Activated T-cell treated with anti-CD3 and anti-CD28 coated beads, Interleukin-2, amount 50 U/mL, for 48 hours (primary cell): ENCODE measurements at regions not wholly inside any gene's neighbourhood (a gene's known extent, or its start where the extent isn't known, plus 50 kb on each side); places are given as distances from the start of the nearest gene placed in this dataset.
"Not testable (repeated sequence)": the region's sequence is repeated elsewhere in the genome, so short reads cannot be mapped to it uniquely, and the experiment has no call there.

Source experiments
- DNase-seq, 2 experiments: peaks; one replicate each; pipeline ENCODE4 v3.0.0-alpha.2; 2020

GRCh38 chr6:137933696-137934095, 66.6 kb downstream of the TNFAIP3 start:
- DNase-seq: no peak

- no peak for DNase-seq
Observed at GRCh38 chr6:137936798-137937197, 69.7 kb downstream of the TNFAIP3 start.

- no peak for DNase-seq
Observed at GRCh38 chr6:137937834-137938233, 70.8 kb downstream of the TNFAIP3 start.

- no peak for DNase-seq
Observed at GRCh38 chr6:137938770-137939379, 71.8 kb downstream of the TNFAIP3 start.

- DNase-seq: no peak
Observed at GRCh38 chr6:137941995-137942394, 74.9 kb downstream of the TNFAIP3 start.

GRCh38 chr6:137942736-137943135, 75.7 kb downstream of the TNFAIP3 start:
- no peak for DNase-seq

- not testable (repeated sequence) for DNase-seq
Observed at GRCh38 chr6:137944381-137944780, 77.3 kb downstream of the TNFAIP3 start.

- no peak for DNase-seq
Observed at GRCh38 chr6:137944793-137945498, 77.9 kb downstream of the TNFAIP3 start.

GRCh38 chr6:137949686-137950390, 82.8 kb downstream of the TNFAIP3 start:
- DNase-seq: no peak

- no peak for DNase-seq
Observed at GRCh38 chr6:137950581-137950980, 83.5 kb downstream of the TNFAIP3 start.

GRCh38 chr6:137951064-137951597, 84.1 kb downstream of the TNFAIP3 start:
- no peak for DNase-seq

- no peak for DNase-seq
Observed at GRCh38 chr6:137952247-137952646, 85.2 kb downstream of the TNFAIP3 start.

GRCh38 chr6:137953761-137954160, 86.7 kb downstream of the TNFAIP3 start:
- no peak for DNase-seq

- DNase-seq: no peak
Observed at GRCh38 chr6:137954253-137954652, 87.2 kb downstream of the TNFAIP3 start.

- DNase-seq: no peak
Observed at GRCh38 chr6:137956098-137956488, 89.0 kb downstream of the TNFAIP3 start.

- DNase-seq: no peak
Observed at GRCh38 chr6:137957471-137957870, 90.4 kb downstream of the TNFAIP3 start.

GRCh38 chr6:137958811-137959565, 91.9 kb downstream of the TNFAIP3 start:
- DNase-seq: no peak

- DNase-seq: no peak
Observed at GRCh38 chr6:137962725-137963124, 95.7 kb downstream of the TNFAIP3 start.

- no peak for DNase-seq
Observed at GRCh38 chr6:137964876-137965275, 97.8 kb downstream of the TNFAIP3 start.

- DNase-seq: no peak
Observed at GRCh38 chr6:137967689-137968454, 100.8 kb downstream of the TNFAIP3 start.

GRCh38 chr6:137968455-137968804, 101.4 kb downstream of the TNFAIP3 start:
- no peak for DNase-seq

GRCh38 chr6:137968901-137969300, 101.8 kb downstream of the TNFAIP3 start:
- no peak for DNase-seq
